ENCODE measurements at regions not wholly inside any gene's neighbourhood (a gene's known extent, or its start where the extent isn't known, plus 50 kb on each side); places are given as distances from the start of the nearest gene placed in this dataset.

DNA sequence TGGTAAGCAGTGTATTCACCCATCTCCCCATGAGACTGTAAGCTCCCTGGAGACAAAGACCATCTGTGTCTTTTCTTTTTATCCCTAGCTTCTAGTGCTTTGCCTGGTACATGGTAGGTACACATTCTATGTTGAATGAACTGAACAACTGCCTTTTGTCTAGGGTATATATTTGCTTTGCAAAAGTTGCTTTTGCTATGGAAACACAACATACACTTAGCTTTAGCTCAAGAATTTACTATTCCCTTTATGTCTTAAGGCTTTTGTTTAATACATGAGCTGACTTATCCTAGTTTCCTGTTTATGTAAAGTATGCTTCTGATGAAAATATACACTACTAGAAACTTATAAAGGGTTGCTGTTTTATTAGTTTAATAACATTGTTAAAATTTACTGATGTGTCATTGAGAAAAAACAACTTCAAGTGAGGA is 198.2 kb downstream of the PRL start:
- DNase-seq: no peak
- H3K4me3 ChIP-seq (ENCODE audit: low read length in 2 of 2): no peak overlapping the region
- no peaks in the 10 kb centered on the region for H3K9me3 ChIP-seq (ENCODE audit: control insufficient read depth, low read length)
- peaks cover 0 to 2% of the 10 kb centered on the region in 2 donors for H3K4me1 ChIP-seq (ENCODE audit: control insufficient read depth in 1 of 2, insufficient read depth in 2 of 2, low read length in 2 of 2)
- no peak for ATAC-seq (ENCODE audit: low FRiP score)
- H3K36me3 ChIP-seq (ENCODE audit: control insufficient read depth in 1 of 2, insufficient read depth in 2 of 2, low read length in 1 of 2): no peaks in the 10 kb centered on the region
- intact Hi-C loops (cut with DNase I): no loop called here
- no peak overlapping the region for H3K27ac ChIP-seq (ENCODE audit: low read depth in 1 of 2, low read length in 2 of 2)
- no peaks in the 10 kb centered on the region for H3K27me3 ChIP-seq (ENCODE audit: control insufficient read depth in 1 of 2, insufficient read depth in 2 of 2, low read length in 1 of 2)

DNA sequence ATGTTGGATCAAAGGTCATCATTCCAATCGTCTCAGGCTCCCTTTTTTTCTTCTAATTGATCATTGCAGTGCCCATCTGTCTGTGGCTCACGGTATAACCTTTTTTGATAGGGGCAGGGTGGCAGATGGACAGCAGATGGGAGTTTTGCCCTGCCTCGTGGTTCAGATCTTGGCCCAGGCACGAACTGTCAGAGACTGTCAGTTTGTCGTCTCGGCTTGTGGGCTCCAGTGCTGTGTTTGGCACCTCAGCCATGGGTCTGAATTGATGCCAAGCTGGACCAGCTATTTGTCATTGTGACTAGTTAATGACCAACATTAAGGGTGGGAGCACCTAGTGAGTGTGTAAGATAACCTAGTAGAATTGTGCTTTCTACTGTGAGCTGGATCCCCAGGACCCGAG is 197.6 kb downstream of the PRL start:
- Histone ChIP-seq H3K4me1 (ENCODE audit: control insufficient read depth in 1 of 2, insufficient read depth in 2 of 2, low read length in 2 of 2) (peaks cover 0 to 2% of the 10 kb centered on the region in 2 donors), H3K9me3 (ENCODE audit: control insufficient read depth, low read length) (no peaks in the 10 kb centered on the region), H3K27ac (ENCODE audit: low read depth in 1 of 2, low read length in 2 of 2) (no peak overlapping the region), H3K27me3 (ENCODE audit: control insufficient read depth in 1 of 2, insufficient read depth in 2 of 2, low read length in 1 of 2) (no peaks in the 10 kb centered on the region), H3K36me3 (ENCODE audit: control insufficient read depth in 1 of 2, insufficient read depth in 2 of 2, low read length in 1 of 2) (no peaks in the 10 kb centered on the region), H3K4me3 (ENCODE audit: low read length in 2 of 2) (no peak overlapping the region)
- 16 to 19% methylated on average over 7 of the region's 7 CpGs for WGBS, 2 donors
- intact Hi-C loops (cut with DNase I): no loop called here
- DNase-seq (peak in 1 of 2 donors; percentile 54), ATAC-seq (ENCODE audit: low FRiP score) (no peak)

DNA sequence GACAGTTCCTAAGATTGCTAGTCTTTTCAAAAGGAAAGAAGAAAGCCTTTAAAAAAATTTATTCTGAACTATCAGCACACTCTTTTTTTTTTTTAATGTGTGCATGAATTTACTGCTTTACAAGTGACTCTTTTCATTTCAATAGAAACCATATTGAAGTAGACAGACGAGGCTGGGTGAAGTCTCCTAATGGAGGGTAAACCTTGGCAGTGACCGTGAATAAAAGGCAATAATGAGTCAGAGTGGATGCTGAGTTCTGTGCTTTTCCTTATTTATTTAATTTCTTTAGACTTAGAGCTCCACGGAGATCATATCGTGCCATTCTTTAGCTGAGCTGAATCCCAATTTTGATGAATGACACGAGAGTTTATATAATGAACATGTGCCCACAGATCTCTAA is 196.9 kb downstream of the PRL start:
- Histone ChIP-seq H3K27ac (ENCODE audit: low read depth in 1 of 2, low read length in 2 of 2) (no peak overlapping the region), H3K4me1 (ENCODE audit: control insufficient read depth in 1 of 2, insufficient read depth in 2 of 2, low read length in 2 of 2) (peaks cover 0 to 2% of the 10 kb centered on the region in 2 donors), H3K27me3 (ENCODE audit: control insufficient read depth in 1 of 2, insufficient read depth in 2 of 2, low read length in 1 of 2) (no peaks in the 10 kb centered on the region), H3K4me3 (ENCODE audit: low read length in 2 of 2) (no peak overlapping the region), H3K9me3 (ENCODE audit: control insufficient read depth, low read length) (no peaks in the 10 kb centered on the region), H3K36me3 (ENCODE audit: control insufficient read depth in 1 of 2, insufficient read depth in 2 of 2, low read length in 1 of 2) (no peaks in the 10 kb centered on the region)
- 49 to 61% methylated on average over 5 of the region's 5 CpGs for WGBS, 2 donors
- DNase-seq: no peak
- ATAC-seq (ENCODE audit: low FRiP score): no peak
- intact Hi-C loops (cut with DNase I): no loop called here

- H3K4me3 ChIP-seq (ENCODE audit: low read length in 2 of 2): no peak overlapping the region
- no peak overlapping the region for H3K27ac ChIP-seq (ENCODE audit: low read depth in 1 of 2, low read length in 2 of 2)
- ATAC-seq (ENCODE audit: low FRiP score): no peak
- WGBS, 2 donors: 92 to 93% methylated on average over 3 of the region's 3 CpGs
- no peak for DNase-seq
- no peaks in the 10 kb centered on the region for H3K9me3 ChIP-seq (ENCODE audit: control insufficient read depth, low read length)
- H3K27me3 ChIP-seq (ENCODE audit: control insufficient read depth in 1 of 2, insufficient read depth in 2 of 2, low read length in 1 of 2): no peaks in the 10 kb centered on the region
- no peaks in the 10 kb centered on the region for H3K36me3 ChIP-seq (ENCODE audit: control insufficient read depth in 1 of 2, insufficient read depth in 2 of 2, low read length in 1 of 2)
- intact Hi-C loops (cut with DNase I): no loop called here
- peaks cover 0 to 2% of the 10 kb centered on the region in 2 donors for H3K4me1 ChIP-seq (ENCODE audit: control insufficient read depth in 1 of 2, insufficient read depth in 2 of 2, low read length in 2 of 2)
These were observed 195.7 kb downstream of the PRL start for GRCh38 chr6:22101163-22101562.

- Histone ChIP-seq H3K4me1 (ENCODE audit: control insufficient read depth in 1 of 2, insufficient read depth in 2 of 2, low read length in 2 of 2) (peaks cover 0 to 2% of the 10 kb centered on the region in 2 donors), H3K4me3 (ENCODE audit: low read length in 2 of 2) (no peak overlapping the region), H3K27me3 (ENCODE audit: control insufficient read depth in 1 of 2, insufficient read depth in 2 of 2, low read length in 1 of 2) (no peaks in the 10 kb centered on the region), H3K9me3 (ENCODE audit: control insufficient read depth, low read length) (no peaks in the 10 kb centered on the region), H3K36me3 (ENCODE audit: control insufficient read depth in 1 of 2, insufficient read depth in 2 of 2, low read length in 1 of 2) (no peaks in the 10 kb centered on the region), H3K27ac (ENCODE audit: low read depth in 1 of 2, low read length in 2 of 2) (no peak overlapping the region)
- ATAC-seq (ENCODE audit: low FRiP score) (no peak), DNase-seq (no peak)
- intact Hi-C loops (cut with DNase I): no loop called here
- WGBS, 2 donors: 95 to 96% methylated on average over 3 of the region's 3 CpGs
These were observed 194.2 kb downstream of the PRL start for GRCh38 chr6:22102671-22103070.

DNA sequence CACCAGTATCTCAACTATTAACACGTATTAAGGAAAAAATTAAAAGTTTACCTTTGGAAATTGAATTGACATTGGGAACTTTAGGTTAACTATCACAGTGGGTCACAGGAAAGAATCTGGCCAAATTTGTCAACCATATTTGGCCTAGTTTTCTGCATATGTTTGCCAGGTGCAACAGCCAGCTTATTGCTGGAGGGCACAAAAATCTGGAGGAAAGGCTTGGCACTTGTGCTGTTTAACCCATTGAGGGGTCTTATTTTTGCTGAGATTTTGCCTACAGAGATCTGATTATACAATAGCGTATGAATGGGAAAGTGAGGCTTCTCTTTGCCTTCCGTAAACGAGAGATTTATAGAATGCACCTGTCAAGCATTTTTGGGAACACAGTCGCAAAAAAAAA is 190.4 kb downstream of the PRL start:
- no peaks in the 10 kb centered on the region for H3K36me3 ChIP-seq (ENCODE audit: control insufficient read depth in 1 of 2, insufficient read depth in 2 of 2, low read length in 1 of 2)
- H3K27me3 ChIP-seq (ENCODE audit: control insufficient read depth in 1 of 2, insufficient read depth in 2 of 2, low read length in 1 of 2): no peaks in the 10 kb centered on the region
- WGBS, 2 donors: 84% methylated on average over 5 of the region's 5 CpGs
- H3K9me3 ChIP-seq (ENCODE audit: control insufficient read depth, low read length): no peaks in the 10 kb centered on the region
- DNase-seq (no peak), ATAC-seq (ENCODE audit: low FRiP score) (no peak)
- intact Hi-C loops (cut with DNase I): no loop called here
- no peaks in the 10 kb centered on the region for H3K4me1 ChIP-seq (ENCODE audit: control insufficient read depth in 1 of 2, insufficient read depth in 2 of 2, low read length in 2 of 2)
- H3K27ac ChIP-seq (ENCODE audit: low read depth in 1 of 2, low read length in 2 of 2): no peak overlapping the region
- no peak overlapping the region for H3K4me3 ChIP-seq (ENCODE audit: low read length in 2 of 2)

DNA sequence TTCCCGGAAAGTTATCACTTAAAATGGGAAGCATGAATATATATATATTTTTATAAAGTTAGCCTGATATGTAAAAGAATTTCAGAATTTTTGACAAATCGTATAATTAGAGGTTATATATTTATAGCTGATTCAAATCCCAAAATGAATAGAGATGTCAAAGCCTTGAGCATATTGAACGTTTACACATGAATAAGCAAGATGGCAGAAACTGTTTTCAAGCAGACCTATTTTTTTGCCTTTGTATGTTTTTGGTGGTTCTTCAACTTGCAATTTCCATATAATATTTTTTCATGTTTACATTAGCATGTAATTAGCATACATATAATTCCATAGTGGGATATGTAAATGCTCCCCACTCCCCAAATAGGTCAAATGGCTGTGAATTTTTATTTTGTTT is 189.9 kb downstream of the PRL start:
- H3K4me1 ChIP-seq (ENCODE audit: control insufficient read depth in 1 of 2, insufficient read depth in 2 of 2, low read length in 2 of 2): no peaks in the 10 kb centered on the region
- no peaks in the 10 kb centered on the region for H3K9me3 ChIP-seq (ENCODE audit: control insufficient read depth, low read length)
- WGBS, 2 donors: 61 to 80% methylated on average over 3 of the region's 3 CpGs
- H3K27me3 ChIP-seq (ENCODE audit: control insufficient read depth in 1 of 2, insufficient read depth in 2 of 2, low read length in 1 of 2): no peaks in the 10 kb centered on the region
- ATAC-seq (ENCODE audit: low FRiP score) (no peak), DNase-seq (no peak)
- H3K4me3 ChIP-seq (ENCODE audit: low read length in 2 of 2): no peak overlapping the region
- H3K36me3 ChIP-seq (ENCODE audit: control insufficient read depth in 1 of 2, insufficient read depth in 2 of 2, low read length in 1 of 2): no peaks in the 10 kb centered on the region
- intact Hi-C loops (cut with DNase I): no loop called here
- H3K27ac ChIP-seq (ENCODE audit: low read depth in 1 of 2, low read length in 2 of 2): no peak overlapping the region

DNA sequence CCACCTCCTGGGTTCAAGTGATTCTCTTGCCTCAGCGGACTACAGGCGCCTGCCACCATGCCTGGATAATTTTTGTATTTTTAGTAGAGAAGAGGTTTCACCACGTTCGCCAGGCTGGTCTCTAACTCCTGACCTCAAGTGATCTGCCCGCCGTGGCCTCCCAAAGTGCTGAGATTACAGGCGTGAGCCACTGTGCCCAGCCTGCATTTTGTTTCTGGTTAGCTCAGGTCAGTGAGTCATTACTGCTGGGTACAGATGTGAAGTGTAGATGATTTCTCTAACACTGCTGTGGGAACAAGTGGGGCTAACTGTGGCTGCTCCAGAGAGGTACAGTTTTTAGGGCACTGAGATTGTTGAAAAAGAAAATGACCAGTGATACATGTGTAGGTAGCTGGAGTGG is 188.6 kb downstream of the PRL start:
- Histone ChIP-seq H3K9me3 (ENCODE audit: control insufficient read depth, low read length) (no peaks in the 10 kb centered on the region), H3K27me3 (ENCODE audit: control insufficient read depth in 1 of 2, insufficient read depth in 2 of 2, low read length in 1 of 2) (no peaks in the 10 kb centered on the region), H3K27ac (ENCODE audit: low read depth in 1 of 2, low read length in 2 of 2) (no peak overlapping the region), H3K4me3 (ENCODE audit: low read length in 2 of 2) (no peak overlapping the region), H3K4me1 (ENCODE audit: control insufficient read depth in 1 of 2, insufficient read depth in 2 of 2, low read length in 2 of 2) (peaks cover 0 to 1% of the 10 kb centered on the region in 2 donors), H3K36me3 (ENCODE audit: control insufficient read depth in 1 of 2, insufficient read depth in 2 of 2, low read length in 1 of 2) (no peaks in the 10 kb centered on the region)
- DNase-seq (no peak), ATAC-seq (ENCODE audit: low FRiP score) (no peak)
- 62 to 68% methylated on average over 7 of the region's 7 CpGs for WGBS, 2 donors
- intact Hi-C loops (cut with DNase I): no loop called here

GRCh38 chr6:22110061-22110460 is 186.8 kb downstream of the PRL start:
- no peak overlapping the region for H3K27ac ChIP-seq (ENCODE audit: low read depth in 1 of 2, low read length in 2 of 2)
- peaks cover 0 to 4% of the 10 kb centered on the region in 2 donors for H3K4me1 ChIP-seq (ENCODE audit: control insufficient read depth in 1 of 2, insufficient read depth in 2 of 2, low read length in 2 of 2)
- ATAC-seq (ENCODE audit: low FRiP score) (no peak), DNase-seq (no peak)
- H3K4me3 ChIP-seq (ENCODE audit: low read length in 2 of 2): no peak overlapping the region
- no peaks in the 10 kb centered on the region for H3K36me3 ChIP-seq (ENCODE audit: control insufficient read depth in 1 of 2, insufficient read depth in 2 of 2, low read length in 1 of 2)
- H3K27me3 ChIP-seq (ENCODE audit: control insufficient read depth in 1 of 2, insufficient read depth in 2 of 2, low read length in 1 of 2): no peaks in the 10 kb centered on the region
- intact Hi-C loops (cut with DNase I): no loop called here
- WGBS, 2 donors: 86 to 89% methylated on average over 6 of the region's 6 CpGs
- H3K9me3 ChIP-seq (ENCODE audit: control insufficient read depth, low read length): no peaks in the 10 kb centered on the region

Data from aorta (tissue), 5 donors.